H1 (cell line): ENCODE measurements at regions not wholly inside any gene's neighbourhood (a gene's known extent, or its start where the extent isn't known, plus 50 kb on each side); places are given as distances from the start of the nearest gene placed in this dataset.

Experiments
- CTBP2 ChIP-seq: IDR thresholded peaks from 2 replicates; pipeline ENCODE4 v1.7.0; 2011; ENCODE audit warnings: borderline replicate concordance, mild to moderate bottlenecking, moderate library complexity, mixed read lengths, low read length; ENCODE audit not compliant: insufficient read depth, insufficient read length
- POLR2AphosphoS5 ChIP-seq: IDR thresholded peaks from 2 replicates; pipeline ENCODE4 v1.6.1; 2011; ENCODE audit warnings: low read depth, low read length
- POU5F1 ChIP-seq: IDR thresholded peaks from 2 replicates; pipeline ENCODE4 v1.6.1; 2011; ENCODE audit warnings: low read depth, mild to moderate bottlenecking, low read length, moderate library complexity
- RNF2 ChIP-seq: fragments of 200-900, 300-1000 bp; sonication (generic); IDR thresholded peaks from 2 replicates; pipeline ENCODE4 v1.7.1; 2016; ENCODE audit warnings: borderline replicate concordance, low read depth, mild to moderate bottlenecking, antibody characterized with exemption, low read length; ENCODE audit not compliant: poor library complexity, severe bottlenecking; ENCODE audit errors: missing control alignments
- SIN3A ChIP-seq, 2 experiments: IDR thresholded peaks in 1 of 2; conservative IDR thresholded peaks in 1 of 2; 2 replicates each; pipeline ENCODE4 v1.6.1; 2011 to 2012; ENCODE audit warnings: low read length in 2 of 2, improper control_type of control experiment in 1 of 2, low read depth in 1 of 2, mild to moderate bottlenecking in 1 of 2
- SIRT6 ChIP-seq: IDR thresholded peaks from one replicate; pipeline ENCODE4 v1.7.1; 2012; ENCODE audit warnings: low read length, inconsistent platforms
- SP4 ChIP-seq: IDR thresholded peaks from 2 replicates; pipeline ENCODE4 v1.6.1; 2012; ENCODE audit warnings: low read length, inconsistent platforms
- TEAD4 ChIP-seq: IDR thresholded peaks from 2 replicates; pipeline ENCODE4 v1.6.1; 2012; ENCODE audit warnings: low read depth, low read length, inconsistent platforms, mixed read lengths

GRCh38 chr11:70507466-70508230 is 109.3 kb downstream of the CTTN start (continued):
- TF ChIP-seq TEAD4 (no peak), POU5F1 (no peak), SIRT6 (no peak), RNF2 (no peak), CTBP2 (no peak), SP4 (no peak), SIN3A (conservative IDR thresholded peaks at IDR 0.05 in 1 of 2, IDR thresholded peaks at IDR 0.05 in 1 of 2; ENCODE audit: low read depth in 1 of 2, low read length in 2 of 2) (no peak), POLR2AphosphoS5 (no peak)
